ENCODE measurements at regions not wholly inside any gene's neighbourhood (a gene's known extent, or its start where the extent isn't known, plus 50 kb on each side); places are given as distances from the start of the nearest gene placed in this dataset.

GRCh38 chr3:7959094-7959493 is 542.5 kb upstream of the LMCD1 start:
- H3K4me3 ChIP-seq (ENCODE audit: low read depth, low read length, poor library complexity, severe bottlenecking) = no peak overlapping the region
- no peak for DNase-seq (ENCODE audit: low spot score)
- intact Hi-C loops (cut with micrococcal nuclease; ENCODE audit: unreplicated experiment) = no loop called here
- peaks cover 15% of the 10 kb centered on the region for H3K27me3 ChIP-seq (replicated peaks; ENCODE audit: insufficient read depth, low read depth, low read length, poor library complexity)
- H3K36me3 ChIP-seq (ENCODE audit: insufficient read depth, low read length, poor library complexity, severe bottlenecking) = no peaks in the 10 kb centered on the region
- CTCF ChIA-PET = no interaction called here
- no peaks in the 10 kb centered on the region for H3K9me3 ChIP-seq (ENCODE audit: low read depth, low read length, poor library complexity, severe bottlenecking)
- POLR2A ChIA-PET (ENCODE audit: low non-redundant PET) = no interaction called here
- no peaks in the 10 kb centered on the region for H3K4me1 ChIP-seq (ENCODE audit: insufficient read depth, low read length, poor library complexity, severe bottlenecking)
- no peak for TF ChIP-seq EZH2 (IDR thresholded peaks at IDR 0.05; ENCODE audit: borderline replicate concordance, low read depth, low read length, poor library complexity, severe bottlenecking)
- TF ChIP-seq CTCF (conservative IDR thresholded peaks at IDR 0.05; ENCODE audit: low read depth, low read length) = no peak
- no peak overlapping the region for H3K27ac ChIP-seq (ENCODE audit: low read depth, low read length, poor library complexity, severe bottlenecking)
- no TSS peak for BruUV-seq (replicated peaks)

- ChIA-PET POLR2A (ENCODE audit: low non-redundant PET) (no interaction called here), CTCF (interaction anchor here (0.7 kb wide), 1 partner anchor 457 kb away, joined by 7 read pairs; no protein-coding TSS in a partner anchor)
- Histone ChIP-seq H3K27me3 (replicated peaks; ENCODE audit: insufficient read depth, low read depth, low read length, poor library complexity) (peaks cover 15% of the 10 kb centered on the region), H3K4me3 (ENCODE audit: low read depth, low read length, poor library complexity, severe bottlenecking) (no peak overlapping the region), H3K36me3 (ENCODE audit: insufficient read depth, low read length, poor library complexity, severe bottlenecking) (no peaks in the 10 kb centered on the region), H3K9me3 (ENCODE audit: low read depth, low read length, poor library complexity, severe bottlenecking) (no peaks in the 10 kb centered on the region), H3K27ac (ENCODE audit: low read depth, low read length, poor library complexity, severe bottlenecking) (no peak overlapping the region), H3K4me1 (ENCODE audit: insufficient read depth, low read length, poor library complexity, severe bottlenecking) (no peaks in the 10 kb centered on the region)
- intact Hi-C loops (cut with micrococcal nuclease; ENCODE audit: unreplicated experiment) = no loop called here
- no TSS peak for BruUV-seq (replicated peaks)
- DNase-seq (ENCODE audit: low spot score) = no peak
- TF ChIP-seq EZH2 (IDR thresholded peaks at IDR 0.05; ENCODE audit: borderline replicate concordance, low read depth, low read length, poor library complexity, severe bottlenecking) = no peak
- no peak for TF ChIP-seq CTCF (conservative IDR thresholded peaks at IDR 0.05; ENCODE audit: low read depth, low read length)
These were observed 541.0 kb upstream of the LMCD1 start for GRCh38 chr3:7960601-7961000.

- no peaks in the 10 kb centered on the region for H3K9me3 ChIP-seq (ENCODE audit: low read depth, low read length, poor library complexity, severe bottlenecking)
- intact Hi-C loops (cut with micrococcal nuclease; ENCODE audit: unreplicated experiment) = no loop called here
- H3K27ac ChIP-seq (ENCODE audit: low read depth, low read length, poor library complexity, severe bottlenecking) = no peak overlapping the region
- no peaks in the 10 kb centered on the region for H3K36me3 ChIP-seq (ENCODE audit: insufficient read depth, low read length, poor library complexity, severe bottlenecking)
- TF ChIP-seq CTCF (conservative IDR thresholded peaks at IDR 0.05; ENCODE audit: low read depth, low read length) (no peak), EZH2 (IDR thresholded peaks at IDR 0.05; ENCODE audit: borderline replicate concordance, low read depth, low read length, poor library complexity, severe bottlenecking) (no peak)
- no peaks in the 10 kb centered on the region for H3K4me1 ChIP-seq (ENCODE audit: insufficient read depth, low read length, poor library complexity, severe bottlenecking)
- no peak overlapping the region for H3K4me3 ChIP-seq (ENCODE audit: low read depth, low read length, poor library complexity, severe bottlenecking)
- peaks cover 21% of the 10 kb centered on the region for H3K27me3 ChIP-seq (replicated peaks; ENCODE audit: insufficient read depth, low read depth, low read length, poor library complexity)
- no peak for DNase-seq (ENCODE audit: low spot score)
- CTCF ChIA-PET = no interaction called here
- no TSS peak for BruUV-seq (replicated peaks)
- POLR2A ChIA-PET (ENCODE audit: low non-redundant PET) = no interaction called here
These were observed 539.3 kb upstream of the LMCD1 start for GRCh38 chr3:7962301-7962700.

All from A673 (cell line).